PFSK-1 (cell line): ENCODE measurements at regions not wholly inside any gene's neighbourhood (a gene's known extent, or its start where the extent isn't known, plus 50 kb on each side); places are given as distances from the start of the nearest gene placed in this dataset.

ENCODE experiments used
- POLR2AphosphoS5 ChIP-seq: IDR thresholded peaks from 2 replicates; pipeline ENCODE4 v1.6.1; 2012; ENCODE audit warnings: low read depth, mild to moderate bottlenecking, control low read depth, low read length, moderate library complexity
- TAF1 ChIP-seq: IDR thresholded peaks from 2 replicates; pipeline ENCODE4 v1.6.1; 2012; ENCODE audit warnings: low read length, control low read depth, borderline replicate concordance; ENCODE audit not compliant: insufficient read depth
- TF ChIP-seq, protein P1 (sequence below), 2 experiments: IDR thresholded peaks; 2 replicates each; pipeline versions ENCODE4 v1.6.1 to v1.8.0; 2011 to 2012; ENCODE audit warnings: low read depth in 2 of 2, low read length in 2 of 2, control low read depth in 1 of 2, inconsistent platforms in 1 of 2, mild to moderate bottlenecking in 1 of 2, moderate library complexity in 1 of 2; ENCODE audit not compliant: insufficient read depth in 1 of 2

DNA sequence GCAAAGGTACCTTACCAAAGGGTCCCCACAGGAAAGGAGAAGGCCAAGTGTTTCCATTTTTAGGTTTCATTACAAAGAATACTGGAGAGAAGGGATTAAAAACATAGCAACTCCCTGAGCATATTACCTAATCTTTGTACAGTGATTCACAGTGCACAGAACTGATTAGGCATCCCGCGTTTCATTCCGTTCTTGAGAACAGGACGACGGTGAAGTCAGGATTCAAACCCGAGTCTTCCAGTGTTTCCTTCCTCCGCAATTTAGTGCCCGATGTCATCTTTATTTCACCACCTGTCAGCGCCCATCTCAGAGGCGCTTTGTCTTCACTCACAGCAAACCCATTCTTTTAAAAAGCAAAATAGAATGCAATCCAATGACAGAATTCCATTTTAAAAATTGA lies 488.5 kb downstream of the EIPR1 start:
- TF ChIP-seq TAF1 = no peak
- no peak for TF ChIP-seq POLR2AphosphoS5
- TF ChIP-seq, protein P1, sequence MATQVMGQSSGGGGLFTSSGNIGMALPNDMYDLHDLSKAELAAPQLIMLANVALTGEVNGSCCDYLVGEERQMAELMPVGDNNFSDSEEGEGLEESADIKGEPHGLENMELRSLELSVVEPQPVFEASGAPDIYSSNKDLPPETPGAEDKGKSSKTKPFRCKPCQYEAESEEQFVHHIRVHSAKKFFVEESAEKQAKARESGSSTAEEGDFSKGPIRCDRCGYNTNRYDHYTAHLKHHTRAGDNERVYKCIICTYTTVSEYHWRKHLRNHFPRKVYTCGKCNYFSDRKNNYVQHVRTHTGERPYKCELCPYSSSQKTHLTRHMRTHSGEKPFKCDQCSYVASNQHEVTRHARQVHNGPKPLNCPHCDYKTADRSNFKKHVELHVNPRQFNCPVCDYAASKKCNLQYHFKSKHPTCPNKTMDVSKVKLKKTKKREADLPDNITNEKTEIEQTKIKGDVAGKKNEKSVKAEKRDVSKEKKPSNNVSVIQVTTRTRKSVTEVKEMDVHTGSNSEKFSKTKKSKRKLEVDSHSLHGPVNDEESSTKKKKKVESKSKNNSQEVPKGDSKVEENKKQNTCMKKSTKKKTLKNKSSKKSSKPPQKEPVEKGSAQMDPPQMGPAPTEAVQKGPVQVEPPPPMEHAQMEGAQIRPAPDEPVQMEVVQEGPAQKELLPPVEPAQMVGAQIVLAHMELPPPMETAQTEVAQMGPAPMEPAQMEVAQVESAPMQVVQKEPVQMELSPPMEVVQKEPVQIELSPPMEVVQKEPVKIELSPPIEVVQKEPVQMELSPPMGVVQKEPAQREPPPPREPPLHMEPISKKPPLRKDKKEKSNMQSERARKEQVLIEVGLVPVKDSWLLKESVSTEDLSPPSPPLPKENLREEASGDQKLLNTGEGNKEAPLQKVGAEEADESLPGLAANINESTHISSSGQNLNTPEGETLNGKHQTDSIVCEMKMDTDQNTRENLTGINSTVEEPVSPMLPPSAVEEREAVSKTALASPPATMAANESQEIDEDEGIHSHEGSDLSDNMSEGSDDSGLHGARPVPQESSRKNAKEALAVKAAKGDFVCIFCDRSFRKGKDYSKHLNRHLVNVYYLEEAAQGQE (IDR thresholded peaks at IDR 0.05; ENCODE audit: insufficient read depth in 1 of 2, low read depth in 2 of 2, low read length in 2 of 2) = no peak
